ENCODE measurements at regions not wholly inside any gene's neighbourhood (a gene's known extent, or its start where the extent isn't known, plus 50 kb on each side); places are given as distances from the start of the nearest gene placed in this dataset.

DNA sequence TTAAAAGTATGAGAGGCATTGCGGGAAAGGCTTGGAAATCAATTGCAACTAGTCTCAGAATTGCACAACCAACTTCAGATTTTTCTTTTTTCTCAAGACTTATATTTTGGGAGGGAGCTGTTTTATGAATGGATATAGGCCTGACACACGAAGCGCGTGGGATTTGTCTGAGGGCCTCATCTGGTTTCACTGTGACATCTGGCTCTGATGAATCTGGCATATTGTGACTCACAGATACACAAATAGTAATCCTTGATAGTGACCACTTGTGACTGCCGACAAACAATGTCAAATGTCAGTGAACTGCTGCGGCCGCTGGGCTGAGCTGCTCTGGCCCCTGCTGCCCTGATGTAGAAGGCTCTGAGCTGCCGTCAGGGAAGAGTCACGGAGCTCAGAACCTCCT, 655.1 kb downstream of the INHBA start:
- TF ChIP-seq, protein P1, sequence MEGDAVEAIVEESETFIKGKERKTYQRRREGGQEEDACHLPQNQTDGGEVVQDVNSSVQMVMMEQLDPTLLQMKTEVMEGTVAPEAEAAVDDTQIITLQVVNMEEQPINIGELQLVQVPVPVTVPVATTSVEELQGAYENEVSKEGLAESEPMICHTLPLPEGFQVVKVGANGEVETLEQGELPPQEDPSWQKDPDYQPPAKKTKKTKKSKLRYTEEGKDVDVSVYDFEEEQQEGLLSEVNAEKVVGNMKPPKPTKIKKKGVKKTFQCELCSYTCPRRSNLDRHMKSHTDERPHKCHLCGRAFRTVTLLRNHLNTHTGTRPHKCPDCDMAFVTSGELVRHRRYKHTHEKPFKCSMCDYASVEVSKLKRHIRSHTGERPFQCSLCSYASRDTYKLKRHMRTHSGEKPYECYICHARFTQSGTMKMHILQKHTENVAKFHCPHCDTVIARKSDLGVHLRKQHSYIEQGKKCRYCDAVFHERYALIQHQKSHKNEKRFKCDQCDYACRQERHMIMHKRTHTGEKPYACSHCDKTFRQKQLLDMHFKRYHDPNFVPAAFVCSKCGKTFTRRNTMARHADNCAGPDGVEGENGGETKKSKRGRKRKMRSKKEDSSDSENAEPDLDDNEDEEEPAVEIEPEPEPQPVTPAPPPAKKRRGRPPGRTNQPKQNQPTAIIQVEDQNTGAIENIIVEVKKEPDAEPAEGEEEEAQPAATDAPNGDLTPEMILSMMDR (conservative IDR thresholded peaks at IDR 0.05; ENCODE audit: low read length), result no peak
- TF ChIP-seq EZH2phosphoT487 (IDR thresholded peaks at IDR 0.05; ENCODE audit: borderline replicate concordance), result no peak
